Endothelial cell of umbilical vein (primary cell): ENCODE measurements at regions not wholly inside any gene's neighbourhood (a gene's known extent, or its start where the extent isn't known, plus 50 kb on each side); places are given as distances from the start of the nearest gene placed in this dataset.

Experiments
- BruUV-seq: library from RNA; stranded (reverse); fragments of 400-500 nt; replicated peaks from 2 replicates; lab custom pipeline; 2021; lab: Mats Ljungman, UMichigan
- CTCF ChIA-PET: fragments of 300-600, 350-600 bp; sonication (Branson Sonifier 250); formaldehyde crosslinking; loops from one replicate; lab custom pipeline; 2021; ENCODE audit warnings: antibody characterized with exemption, inconsistent platforms; lab: Charles Lee
- POLR2A ChIA-PET: fragments of 300-600, 350-600 bp; sonication (Branson Sonifier 250); formaldehyde crosslinking; loops from one replicate; lab custom pipeline; 2021; ENCODE audit warnings: antibody characterized with exemption, inconsistent platforms; lab: Charles Lee
- DNase-seq: peaks from one replicate; pipeline ENCODE4 v3.0.0-alpha.2; 2011; ENCODE audit warnings: low read depth, low spot score
- FAIRE-seq: peaks from 2 replicates; lab custom pipeline; 2011; peaks lifted over from hg19 to GRCh38; lab: Jason Lieb, UNC
- H2AFZ ChIP-seq: 2 replicates; pipeline ENCODE4 v1.6.0; 2012; ENCODE audit warnings: low read depth, low read length, control low read depth, inconsistent platforms
- H3K27ac ChIP-seq: 2 replicates; pipeline ENCODE4 v1.5.1; 2011; ENCODE audit warnings: low read depth, mild to moderate bottlenecking, control low read depth, low read length, moderate library complexity; ENCODE audit not compliant: insufficient read depth
- H3K27me3 ChIP-seq, 2 experiments: 2 replicates each; pipeline versions ENCODE4 v1.6.0 to v1.6.1; 2011; ENCODE audit warnings: low read length in 2 of 2, mixed read lengths in 1 of 2; ENCODE audit not compliant: control insufficient read depth in 2 of 2, insufficient read depth in 2 of 2
- H3K36me3 ChIP-seq, 2 experiments: 2 replicates in 1 of 2; 3 replicates in 1 of 2; pipeline ENCODE4 v1.5.1; 2011; ENCODE audit warnings: low read length in 2 of 2, mild to moderate bottlenecking in 1 of 2, moderate library complexity in 1 of 2; ENCODE audit not compliant: control insufficient read depth in 2 of 2, insufficient read depth in 2 of 2; ENCODE audit errors: extremely low read depth in 1 of 2
- H3K4me1 ChIP-seq: 3 replicates; pipeline ENCODE4 v1.5.1; 2011; ENCODE audit warnings: mild to moderate bottlenecking, low read length; ENCODE audit not compliant: control insufficient read depth, insufficient read depth; ENCODE audit errors: extremely low read depth
- H3K4me2 ChIP-seq: 2 replicates; pipeline ENCODE4 v1.6.1; 2011; ENCODE audit warnings: low read length, control low read depth, mixed read lengths; ENCODE audit not compliant: insufficient read depth
- H3K4me3 ChIP-seq, 3 experiments: fragments of 200-600 bp in 1 of 3; sonication (generic), shearing (Covaris generic) in 1 of 3; replicated peaks in 1 of 3; 2 replicates each; pipeline ENCODE4 v1.5.1; 2011 to 2016; ENCODE audit warnings: control low read depth in 3 of 3, low read length in 3 of 3, mild to moderate bottlenecking in 2 of 3, inconsistent platforms in 1 of 3, low read depth in 1 of 3, moderate library complexity in 1 of 3; ENCODE audit not compliant: insufficient read depth in 1 of 3
- H3K79me2 ChIP-seq: 2 replicates; pipeline ENCODE4 v1.6.0; 2012; ENCODE audit warnings: low read length, inconsistent platforms; ENCODE audit not compliant: control insufficient read depth, insufficient read depth
- H3K9ac ChIP-seq: replicated peaks from 2 replicates; pipeline ENCODE3; 2011; ENCODE audit warnings: low read length, control low read depth; ENCODE audit not compliant: insufficient read depth; ENCODE audit errors: extremely low read depth
- H3K9me1 ChIP-seq: replicated peaks from 3 replicates; pipeline ENCODE4 v1.6.0; 2011; ENCODE audit warnings: mild to moderate bottlenecking, low read length; ENCODE audit not compliant: control insufficient read depth, insufficient read depth; ENCODE audit errors: extremely low read depth
- H3K9me3 ChIP-seq: replicated peaks from 2 replicates; pipeline ENCODE4 v1.5.1; 2012; ENCODE audit warnings: low read length, inconsistent platforms; ENCODE audit not compliant: control insufficient read depth, insufficient read depth
- H4K20me1 ChIP-seq: replicated peaks from 2 replicates; pipeline ENCODE3; 2011; ENCODE audit warnings: mild to moderate bottlenecking, low read length; ENCODE audit not compliant: control insufficient read depth, insufficient read depth; ENCODE audit errors: extremely low read depth
- CTCF ChIP-seq, 2 donors: IDR thresholded peaks; 1 replicate in 1 of 2; 2 replicates in 1 of 2; pipeline ENCODE4 v1.5.1; 2011; ENCODE audit warnings: low read length in 2 of 2, mild to moderate bottlenecking in 2 of 2, moderate library complexity in 2 of 2, control low read depth in 1 of 2, inconsistent platforms in 1 of 2, low read depth in 1 of 2; ENCODE audit not compliant: insufficient read depth in 1 of 2; ENCODE audit errors: extremely low read depth in 1 of 2
- EZH2 ChIP-seq: IDR thresholded peaks from 2 replicates; pipeline ENCODE4 v1.6.1; 2012; ENCODE audit warnings: borderline replicate concordance, low read depth, mild to moderate bottlenecking, moderate library complexity, low read length, inconsistent platforms; ENCODE audit not compliant: severe bottlenecking
- FOS ChIP-seq: IDR thresholded peaks from 2 replicates; pipeline ENCODE4 v1.6.1; 2011; ENCODE audit warnings: mild to moderate bottlenecking, low read length, moderate library complexity, borderline replicate concordance; ENCODE audit not compliant: insufficient read depth
- GATA2 ChIP-seq: IDR thresholded peaks from 2 replicates; pipeline ENCODE4 v1.7.0; 2011; ENCODE audit warnings: low read depth, mild to moderate bottlenecking, moderate library complexity, mixed read lengths, low read length; ENCODE audit not compliant: insufficient read length, insufficient read depth
- JUN ChIP-seq: IDR thresholded peaks from 2 replicates; pipeline ENCODE4 v1.6.1; 2011; ENCODE audit warnings: borderline replicate concordance, low read depth; ENCODE audit not compliant: insufficient read length, insufficient read depth
- MAX ChIP-seq: IDR thresholded peaks from 2 replicates; pipeline ENCODE4 v1.6.1; 2011; ENCODE audit not compliant: insufficient read depth, insufficient read length
- MYC ChIP-seq: IDR thresholded peaks from one replicate; pipeline ENCODE4 v1.6.1; 2011; ENCODE audit warnings: mild to moderate bottlenecking, low read depth, low read length
- POLR2A ChIP-seq: IDR thresholded peaks from 2 replicates; pipeline ENCODE4 v1.6.1; 2012; ENCODE audit warnings: low read depth, mild to moderate bottlenecking, control low read depth, low read length
- POLR2AphosphoS5 ChIP-seq: IDR thresholded peaks from 2 replicates; pipeline ENCODE4 v1.6.1; 2012; ENCODE audit warnings: low read depth, mild to moderate bottlenecking, control low read depth, low read length, moderate library complexity; ENCODE audit not compliant: insufficient read depth
- dilution Hi-C: fragments of 300-500 bp; cut with MboI; formaldehyde crosslinking; loops from one replicate; pipeline ENCODE4 v1.15.0; 2019; ENCODE audit warnings: low sequenced_read_pairs; ENCODE audit not compliant: extremely low pct_ligation_motif_present
- intact Hi-C: fragments of 100-400 bp; cut with micrococcal nuclease; formaldehyde crosslinking; loops from one replicate; pipeline ENCODE4 v1.10.0; 2022

- no peak overlapping the region for H3K9ac ChIP-seq
- POLR2A ChIA-PET: no interaction called here
- no peaks in the 10 kb centered on the region for H3K4me1 ChIP-seq
- TF ChIP-seq CTCF (IDR thresholded peaks at IDR 0.05; ENCODE audit: extremely low read depth in 1 of 2, insufficient read depth in 1 of 2, low read depth in 1 of 2, low read length in 2 of 2) (peak in 1 of 2 donors; percentile 21), FOS (no peak)
- H3K27ac ChIP-seq: no peak overlapping the region
- no peaks in the 10 kb centered on the region for H4K20me1 ChIP-seq
- no peaks in the 10 kb centered on the region for H3K79me2 ChIP-seq
- no peaks in the 10 kb centered on the region for H3K36me3 ChIP-seq
- dilution Hi-C loops: no loop called here
- no peaks in the 10 kb centered on the region for H3K27me3 ChIP-seq
- intact Hi-C loops: loop anchor here (1.0 to 2.0 kb wide), 2 partner anchors 28 to 347 kb away; no protein-coding TSS in a partner anchor
- peak overlapping the region; percentile 1 for H2AFZ ChIP-seq
- CTCF ChIA-PET: interaction anchor here (0.6 to 3.3 kb wide), 40 partner anchors 10 to 778 kb away, joined by 3 to 34 read pairs (median 4); partner anchors contain the start of gene PALMD
- no peak for FAIRE-seq
- BruUV-seq: no TSS peak
- no peak overlapping the region for H3K4me3 ChIP-seq
- H3K4me2 ChIP-seq: no peak overlapping the region
- no peaks in the 10 kb centered on the region for H3K9me3 ChIP-seq
- H3K9me1 ChIP-seq: no peaks in the 10 kb centered on the region
- peak; percentile 57 for DNase-seq
These were observed 118.8 kb upstream of the PALMD start for GRCh38 chr1:99527078-99527477.

- Histone ChIP-seq H3K9me1 (no peaks in the 10 kb centered on the region), H3K4me1 (no peaks in the 10 kb centered on the region), H3K27me3 (no peaks in the 10 kb centered on the region), H2AFZ (no peak overlapping the region), H3K36me3 (no peaks in the 10 kb centered on the region), H3K79me2 (no peaks in the 10 kb centered on the region), H3K4me2 (no peak overlapping the region), H3K9ac (no peak overlapping the region), H4K20me1 (no peaks in the 10 kb centered on the region), H3K27ac (no peak overlapping the region), H3K4me3 (no peak overlapping the region), H3K9me3 (no peaks in the 10 kb centered on the region)
- FAIRE-seq: no peak
- ChIA-PET CTCF (interaction anchor here (0.8 to 3.3 kb wide), 36 partner anchors 9 to 778 kb away, joined by 3 to 34 read pairs (median 6); partner anchors contain the start of gene PALMD), POLR2A (no interaction called here)
- dilution Hi-C loops (no loop called here), intact Hi-C loops (loop anchor here (1.0 to 2.0 kb wide), 2 partner anchors 29 to 347 kb away; no protein-coding TSS in a partner anchor)
- TF ChIP-seq MYC (no peak), GATA2 (no peak), EZH2 (no peak), POLR2A (no peak), MAX (no peak), FOS (no peak), CTCF (IDR thresholded peaks at IDR 0.05; ENCODE audit: extremely low read depth in 1 of 2, insufficient read depth in 1 of 2, low read depth in 1 of 2, low read length in 2 of 2) (no peak), JUN (no peak), POLR2AphosphoS5 (no peak)
- no peak for DNase-seq
- no TSS peak for BruUV-seq
These were observed 118.4 kb upstream of the PALMD start for GRCh38 chr1:99527545-99527944.
